Neural crest cell (in vitro differentiated cells): ENCODE measurements at regions not wholly inside any gene's neighbourhood (a gene's known extent, or its start where the extent isn't known, plus 50 kb on each side); places are given as distances from the start of the nearest gene placed in this dataset.

ENCODE experiments used
- DNase-seq: peaks from one replicate; pipeline ENCODE4 v3.0.0; 2021; ENCODE audit warnings: low read depth, mixed read lengths, low spot score
- H3K27ac Mint-ChIP-seq: one replicate; pipeline ENCODE4 v1.8.0; 2021; ENCODE audit warnings: mild to moderate bottlenecking, mixed read lengths; ENCODE audit not compliant: unreplicated experiment
- H3K27me3 Mint-ChIP-seq: 2 replicates; pipeline ENCODE4 v1.8.0; 2021; ENCODE audit warnings: low read depth, mild to moderate bottlenecking, mixed read lengths
- H3K36me3 Mint-ChIP-seq: 2 replicates; pipeline ENCODE4 v1.8.0; 2021; ENCODE audit warnings: low read depth, mild to moderate bottlenecking, mixed read lengths
- H3K4me1 Mint-ChIP-seq: 2 replicates; pipeline ENCODE4 v1.8.0; 2021; ENCODE audit warnings: mixed read lengths
- H3K4me3 Mint-ChIP-seq: one replicate; pipeline ENCODE4 v1.8.0; 2021; ENCODE audit warnings: mild to moderate bottlenecking, mixed read lengths
- H3K9me3 Mint-ChIP-seq: 2 replicates; pipeline ENCODE4 v1.8.0; 2021; ENCODE audit warnings: mixed read lengths
- CTCF ChIP-seq: fragments of 200-600 bp; sonication (generic); conservative IDR thresholded peaks from 2 replicates; pipeline ENCODE4 v1.5.0; 2021; ENCODE audit warnings: antibody characterized with exemption, mild to moderate bottlenecking

GRCh38 chr13:63024458-63024857 lies 1608.8 kb upstream of the PCDH20 start:
- no peak overlapping the region for H3K4me3 Mint-ChIP-seq
- H3K9me3 Mint-ChIP-seq: no peaks in the 10 kb centered on the region
- DNase-seq: no peak
- peaks cover 26% of the 10 kb centered on the region for H3K4me1 Mint-ChIP-seq
- no peak overlapping the region for H3K27ac Mint-ChIP-seq
- no peak for TF ChIP-seq CTCF
- H3K36me3 Mint-ChIP-seq: no peaks in the 10 kb centered on the region
- H3K27me3 Mint-ChIP-seq: no peaks in the 10 kb centered on the region

DNA sequence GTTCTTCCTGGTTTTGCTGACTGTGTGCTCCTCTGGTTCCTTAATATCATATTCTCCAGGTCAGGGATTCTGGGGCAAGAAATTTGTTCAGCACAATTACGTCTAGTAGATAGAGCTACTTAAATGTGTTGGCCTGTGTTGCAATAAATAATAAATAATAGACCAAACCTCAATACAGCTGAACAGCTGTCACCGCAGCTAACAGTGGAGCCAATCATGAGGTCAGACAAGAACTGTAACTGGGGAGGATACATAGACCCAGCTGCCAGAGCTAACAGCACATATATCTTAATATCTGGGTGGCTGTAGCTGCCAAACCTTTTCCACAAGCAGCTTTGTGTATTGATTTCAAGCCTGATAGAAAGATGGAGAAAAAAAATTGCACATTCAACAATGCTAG lies 1596.3 kb upstream of the PCDH20 start:
- TF ChIP-seq CTCF: no peak
- Mint-ChIP-seq H3K4me3 (no peak overlapping the region), H3K27ac (no peak overlapping the region), H3K4me1 (no peaks in the 10 kb centered on the region), H3K9me3 (peaks cover 29% of the 10 kb centered on the region), H3K36me3 (peaks cover 20% of the 10 kb centered on the region), H3K27me3 (no peaks in the 10 kb centered on the region)
- DNase-seq: no peak

DNA sequence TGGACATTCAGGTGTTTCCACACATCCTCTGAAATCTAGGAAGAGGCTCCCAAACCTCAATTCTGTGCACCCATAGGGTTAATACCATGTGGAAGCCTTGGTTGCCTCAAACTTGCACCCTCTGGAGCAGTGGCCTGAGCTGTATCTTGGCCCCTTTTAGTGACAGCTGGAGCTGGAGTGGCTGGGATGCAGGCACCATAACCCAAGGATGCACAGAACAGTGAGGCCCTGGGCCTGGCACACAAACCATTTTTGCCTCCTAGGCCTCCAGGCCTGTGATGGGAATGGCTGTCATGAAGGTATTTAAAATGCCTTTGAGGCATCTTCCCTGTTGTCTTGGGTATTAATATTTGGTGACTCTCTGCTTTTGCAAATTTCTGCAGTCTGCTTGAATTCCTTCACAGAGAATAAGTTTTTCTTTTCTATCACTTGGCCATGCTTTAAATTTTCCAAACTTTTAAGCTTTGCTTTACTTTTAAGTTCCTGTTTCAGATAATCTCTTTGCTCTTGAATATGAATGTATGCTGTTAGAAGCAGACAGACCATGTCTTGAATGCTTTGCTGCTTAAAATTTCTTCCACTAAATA lies 1594.5 kb upstream of the PCDH20 start:
- H3K4me1 Mint-ChIP-seq: no peaks in the 10 kb centered on the region

GRCh38 chr13:63005625-63006024 lies 1590.0 kb upstream of the PCDH20 start:
- Mint-ChIP-seq H3K4me3 (no peak overlapping the region), H3K27me3 (no peaks in the 10 kb centered on the region), H3K4me1 (no peaks in the 10 kb centered on the region), H3K36me3 (peaks cover 30% of the 10 kb centered on the region), H3K9me3 (peaks cover 37% of the 10 kb centered on the region), H3K27ac (no peak overlapping the region)
- no peak for DNase-seq
- TF ChIP-seq CTCF: no peak

More for the DNA sequence above, 1594.5 kb upstream of the PCDH20 start:
- Mint-ChIP-seq H3K27me3 (no peaks in the 10 kb centered on the region), H3K9me3 (peaks cover 31% of the 10 kb centered on the region), H3K27ac (no peak overlapping the region), H3K4me3 (no peak overlapping the region), H3K36me3 (peaks cover 29% of the 10 kb centered on the region)
- DNase-seq: no peak
- TF ChIP-seq CTCF: no peak

DNA sequence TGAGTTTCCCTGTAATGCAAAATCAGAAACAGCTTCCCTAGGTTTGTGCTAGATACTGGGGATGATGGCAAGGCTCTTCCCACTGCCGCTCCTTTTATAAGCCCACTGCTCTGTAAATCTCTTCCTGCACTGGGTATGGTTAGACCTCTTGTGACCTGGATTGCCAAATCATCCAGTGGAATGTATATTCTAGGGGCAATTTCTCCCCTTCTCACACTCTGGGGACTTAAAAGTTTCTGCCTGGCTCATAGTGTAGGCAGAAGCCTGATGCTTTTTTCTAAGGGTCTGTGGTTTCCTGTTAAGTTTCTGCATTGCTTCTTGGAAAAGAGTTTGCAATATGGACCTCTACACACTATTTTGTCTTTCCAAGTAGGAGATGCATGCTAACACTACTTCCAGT lies 1582.0 kb upstream of the PCDH20 start:
- no peaks in the 10 kb centered on the region for H3K4me1 Mint-ChIP-seq

More for the DNA sequence above, 1582.0 kb upstream of the PCDH20 start:
- no peak for DNase-seq
- Mint-ChIP-seq H3K27me3 (no peaks in the 10 kb centered on the region), H3K36me3 (no peaks in the 10 kb centered on the region), H3K4me3 (no peak overlapping the region), H3K9me3 (peaks cover 9% of the 10 kb centered on the region), H3K27ac (no peak overlapping the region)
- TF ChIP-seq CTCF: no peak
